AML-193 (cell line): ENCODE measurements at regions not wholly inside any gene's neighbourhood (a gene's known extent, or its start where the extent isn't known, plus 50 kb on each side); places are given as distances from the start of the nearest gene placed in this dataset.
"Not testable (repeated sequence)": the region's sequence is repeated elsewhere in the genome, so short reads cannot be mapped to it uniquely, and the experiment has no call there.

Source experiments
- DNase-seq, 2 experiments: peaks; one replicate each; lab custom pipeline; 2025; lab: John Stamatoyannopoulos, UW

- no peak for DNase-seq
Measured at GRCh38 chr3:25151903-25152295, 276.2 kb upstream of the RARB start.

GRCh38 chr3:25153136-25153535, 274.9 kb upstream of the RARB start:
- DNase-seq: no peak

GRCh38 chr3:25153561-25153960, 274.5 kb upstream of the RARB start:
- no peak for DNase-seq

- DNase-seq: no peak
Measured at GRCh38 chr3:25155652-25156471, 272.2 kb upstream of the RARB start.

- DNase-seq: no peak
Measured at GRCh38 chr3:25156626-25157025, 271.4 kb upstream of the RARB start.

GRCh38 chr3:25165306-25165705, 262.8 kb upstream of the RARB start:
- DNase-seq: no peak

- no peak for DNase-seq
Measured at GRCh38 chr3:25166016-25166415, 262.0 kb upstream of the RARB start.

GRCh38 chr3:25169151-25169550, 258.9 kb upstream of the RARB start:
- no peak for DNase-seq

- no peak for DNase-seq
Measured at GRCh38 chr3:25170021-25170420, 258.0 kb upstream of the RARB start.

- no peak for DNase-seq
Measured at GRCh38 chr3:25171118-25171807, 256.8 kb upstream of the RARB start.

- DNase-seq: no peak
Measured at GRCh38 chr3:25171897-25172296, 256.2 kb upstream of the RARB start.

GRCh38 chr3:25173606-25174005, 254.5 kb upstream of the RARB start:
- no peak for DNase-seq

- no peak for DNase-seq
Measured at GRCh38 chr3:25174251-25174650, 253.8 kb upstream of the RARB start.

GRCh38 chr3:25177041-25177440, 251.0 kb upstream of the RARB start:
- no peak for DNase-seq

GRCh38 chr3:25178672-25179071, 249.4 kb upstream of the RARB start:
- no peak for DNase-seq

- no peak for DNase-seq
Measured at GRCh38 chr3:25181096-25181495, 247.0 kb upstream of the RARB start.

GRCh38 chr3:25182794-25183193, 245.3 kb upstream of the RARB start:
- no peak for DNase-seq

GRCh38 chr3:25184641-25185250, 243.3 kb upstream of the RARB start:
- DNase-seq: no peak

- no peak for DNase-seq
Measured at GRCh38 chr3:25191673-25192072, 236.4 kb upstream of the RARB start.

- DNase-seq: not testable (repeated sequence)
Measured at GRCh38 chr3:25199567-25199966, 228.5 kb upstream of the RARB start.

GRCh38 chr3:25212736-25213135, 215.3 kb upstream of the RARB start:
- no peak for DNase-seq

- no peak for DNase-seq
Measured at GRCh38 chr3:25214034-25214433, 214.0 kb upstream of the RARB start.

- no peak for DNase-seq
Measured at GRCh38 chr3:25218362-25218761, 209.7 kb upstream of the RARB start.
